ENCODE measurements at regions not wholly inside any gene's neighbourhood (a gene's known extent, or its start where the extent isn't known, plus 50 kb on each side); places are given as distances from the start of the nearest gene placed in this dataset.

DNA sequence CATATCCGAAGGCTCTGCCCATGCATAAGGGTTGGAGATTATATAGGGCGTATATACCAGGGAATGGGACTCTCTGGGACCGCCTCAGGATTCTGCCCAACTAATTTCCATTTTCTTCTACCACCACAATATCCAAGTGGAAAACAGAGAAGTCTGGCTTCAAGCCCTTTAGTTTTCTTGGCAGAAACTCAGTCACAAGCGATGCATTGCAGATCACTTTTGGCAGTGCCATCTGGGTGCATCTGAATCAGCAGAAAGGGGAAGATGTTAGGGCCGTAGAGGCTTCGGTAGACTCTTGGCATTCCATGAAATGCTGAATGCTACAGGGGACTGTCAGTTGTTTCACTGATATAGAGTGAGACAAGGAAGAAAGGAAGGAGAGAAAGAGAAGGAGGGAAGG is 94.1 kb upstream of the FAM9B start:
- Histone ChIP-seq H3K36me3 (ENCODE audit: insufficient read depth, low read length) (no peaks in the 10 kb centered on the region), H3F3A (ENCODE audit: insufficient read depth, low read length, poor library complexity, severe bottlenecking) (no peaks in the 10 kb centered on the region), H4K20me1 (ENCODE audit: insufficient read depth) (no peaks in the 10 kb centered on the region), H3K4me2 (ENCODE audit: low read length) (no peak overlapping the region), H3K4me3 (ENCODE audit: low read length) (no peak overlapping the region), H3K9me2 (ENCODE audit: insufficient read depth, low read length) (no peaks in the 10 kb centered on the region), H3K79me2 (replicated peaks; ENCODE audit: insufficient read depth, low read length) (no peaks in the 10 kb centered on the region), H3K9ac (ENCODE audit: low read length) (no peak overlapping the region), H3K9me3 (ENCODE audit: low read length) (no peaks in the 10 kb centered on the region), H3K27ac (ENCODE audit: low read length) (no peak overlapping the region), H2AFZ (ENCODE audit: low read depth, low read length) (no peak overlapping the region), H3K27me3 (ENCODE audit: insufficient read depth, low read depth, low read length) (no peaks in the 10 kb centered on the region)
- TF ChIP-seq REST (IDR thresholded peaks at IDR 0.05; ENCODE audit: borderline replicate concordance): no peak
- TF ChIP-seq SMC3 (conservative IDR thresholded peaks at IDR 0.05; ENCODE audit: poor library complexity): no peak
- no peak for TF ChIP-seq TAF1 (IDR thresholded peaks at IDR 0.05; ENCODE audit: low read depth)
- TF ChIP-seq MXI1 (conservative IDR thresholded peaks at IDR 0.05; ENCODE audit: poor library complexity, severe bottlenecking): no peak

DNA sequence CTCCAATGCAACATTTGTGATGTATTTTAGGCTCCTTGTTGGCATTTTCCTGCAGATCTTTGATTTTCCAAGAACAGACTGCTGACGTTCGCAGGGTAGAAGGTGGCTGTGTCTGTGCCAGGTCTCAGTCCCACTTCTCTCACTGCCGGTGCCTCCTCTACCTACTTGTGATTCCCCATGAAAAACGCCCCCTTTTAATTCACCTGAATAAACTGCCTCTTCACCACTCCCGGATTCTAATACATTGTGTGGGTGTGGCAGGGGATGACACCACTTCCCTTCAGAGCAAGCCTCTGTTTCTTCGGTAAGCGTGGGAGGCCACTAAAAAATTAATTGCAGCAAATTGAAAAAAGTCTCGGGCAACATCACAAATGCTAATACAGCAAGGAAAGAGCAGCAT is 96.1 kb upstream of the FAM9B start:
- no peaks in the 10 kb centered on the region for H3K27me3 ChIP-seq (ENCODE audit: insufficient read depth, low read depth, low read length)
- H3K27ac ChIP-seq (ENCODE audit: low read length): no peak overlapping the region
- no peak overlapping the region for H3K4me3 ChIP-seq (ENCODE audit: low read length)
- no peaks in the 10 kb centered on the region for H3K36me3 ChIP-seq (ENCODE audit: insufficient read depth, low read length)
- H3K9ac ChIP-seq (ENCODE audit: low read length): no peak overlapping the region
- no peak overlapping the region for H2AFZ ChIP-seq (ENCODE audit: low read depth, low read length)
- H3K79me2 ChIP-seq (replicated peaks; ENCODE audit: insufficient read depth, low read length): no peaks in the 10 kb centered on the region
- no peak overlapping the region for H3K4me2 ChIP-seq (ENCODE audit: low read length)
- H3K9me2 ChIP-seq (ENCODE audit: insufficient read depth, low read length): no peaks in the 10 kb centered on the region
- no peaks in the 10 kb centered on the region for H3K9me3 ChIP-seq (ENCODE audit: low read length)
- H4K20me1 ChIP-seq (ENCODE audit: insufficient read depth): no peaks in the 10 kb centered on the region
- no peak for TF ChIP-seq REST (IDR thresholded peaks at IDR 0.05; ENCODE audit: borderline replicate concordance)
- no peak for TF ChIP-seq EZH2 (IDR thresholded peaks at IDR 0.05; ENCODE audit: borderline replicate concordance, insufficient read depth, low read length, poor library complexity, severe bottlenecking)
- H3F3A ChIP-seq (ENCODE audit: insufficient read depth, low read length, poor library complexity, severe bottlenecking): no peaks in the 10 kb centered on the region

DNA sequence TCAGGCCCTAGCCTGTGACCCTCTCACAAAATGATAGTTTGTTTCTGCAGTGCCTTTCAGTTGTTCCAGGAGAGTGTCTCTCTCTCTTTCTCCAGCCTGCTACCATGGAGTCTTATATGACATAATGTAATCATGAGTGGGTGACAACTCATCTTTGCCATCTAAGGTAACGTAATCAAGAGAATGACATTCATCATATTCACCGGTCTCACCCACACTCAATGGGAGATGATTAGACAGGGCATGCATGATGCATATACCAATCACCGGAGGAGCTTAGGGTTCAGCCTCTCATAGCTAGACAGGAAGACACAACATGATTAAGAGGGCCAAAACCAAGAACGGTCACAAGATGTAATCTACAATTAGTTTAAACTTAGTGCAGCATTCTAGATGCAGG is 97.1 kb upstream of the FAM9B start:
- Histone ChIP-seq H3K27me3 (ENCODE audit: insufficient read depth, low read depth, low read length) (no peaks in the 10 kb centered on the region), H2AFZ (ENCODE audit: low read depth, low read length) (no peak overlapping the region), H4K20me1 (ENCODE audit: insufficient read depth) (no peaks in the 10 kb centered on the region), H3K9me2 (ENCODE audit: insufficient read depth, low read length) (no peaks in the 10 kb centered on the region), H3K9me3 (ENCODE audit: low read length) (no peaks in the 10 kb centered on the region), H3K27ac (ENCODE audit: low read length) (no peak overlapping the region), H3F3A (ENCODE audit: insufficient read depth, low read length, poor library complexity, severe bottlenecking) (no peaks in the 10 kb centered on the region), H3K79me2 (replicated peaks; ENCODE audit: insufficient read depth, low read length) (no peaks in the 10 kb centered on the region), H3K36me3 (ENCODE audit: insufficient read depth, low read length) (no peaks in the 10 kb centered on the region), H3K4me3 (ENCODE audit: low read length) (no peak overlapping the region), H3K9ac (ENCODE audit: low read length) (no peak overlapping the region), H3K4me2 (ENCODE audit: low read length) (no peak overlapping the region)
- TF ChIP-seq EZH2 (IDR thresholded peaks at IDR 0.05; ENCODE audit: borderline replicate concordance, insufficient read depth, low read length, poor library complexity, severe bottlenecking): no peak
- TF ChIP-seq TAF1 (IDR thresholded peaks at IDR 0.05; ENCODE audit: low read depth): no peak
